NCI-H2227 (cell line): ENCODE measurements at regions not wholly inside any gene's neighbourhood (a gene's known extent, or its start where the extent isn't known, plus 50 kb on each side); places are given as distances from the start of the nearest gene placed in this dataset.

Experiments
- DNase-seq: peaks from one replicate; lab custom pipeline; 2025; ENCODE audit not compliant: unreplicated experiment; lab: John Stamatoyannopoulos, UW

- DNase-seq: no peak
These were observed 425.9 kb upstream of the JARID2 start for GRCh38 chr6:14819840-14820420.

DNA sequence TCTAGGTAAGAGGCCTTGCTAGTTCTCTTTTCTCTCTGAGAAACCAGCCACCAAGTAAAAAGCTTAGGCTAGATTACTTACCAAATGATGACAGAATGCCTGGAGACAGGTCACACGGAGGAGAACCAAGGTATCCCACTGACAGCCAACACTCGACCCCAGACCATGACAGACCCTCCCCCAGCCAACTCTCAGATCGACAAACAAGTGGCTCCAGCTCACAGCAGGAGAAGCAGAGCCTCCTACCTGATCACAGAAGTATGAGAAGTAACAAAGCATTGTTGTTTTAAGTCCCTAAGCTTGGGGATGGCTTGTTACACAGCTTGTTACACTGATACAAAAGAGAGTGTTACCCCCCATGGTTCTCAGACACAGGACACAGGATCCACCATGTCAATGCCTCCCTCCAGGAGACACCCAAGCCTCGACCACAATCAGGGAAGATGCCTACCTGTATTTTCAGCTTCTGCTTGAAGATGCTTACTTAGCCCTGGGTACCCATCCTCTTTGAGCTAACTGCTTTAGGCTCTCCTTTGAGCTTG lies 423.8 kb upstream of the JARID2 start:
- no peak for DNase-seq

- DNase-seq: no peak
These were observed 423.2 kb upstream of the JARID2 start for GRCh38 chr6:14822679-14823078.

DNA sequence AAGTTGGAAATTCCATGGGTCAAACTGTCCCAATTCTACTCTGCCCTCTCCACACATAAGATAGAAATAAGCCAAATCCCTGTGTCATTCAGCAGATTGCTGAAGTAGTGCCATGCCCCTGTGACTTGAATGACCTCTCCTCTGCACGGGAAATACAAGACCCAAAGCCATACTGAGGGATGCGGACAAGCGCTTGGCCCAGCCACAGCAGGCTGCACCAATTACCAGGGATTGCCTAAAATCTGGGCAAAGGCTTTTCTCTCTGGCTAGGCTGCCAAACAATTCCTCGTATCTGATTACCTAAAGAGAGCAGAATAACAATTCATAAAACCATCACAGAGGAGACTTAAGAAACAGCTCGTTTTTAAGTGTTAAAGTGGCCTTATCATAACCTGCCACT lies 421.8 kb upstream of the JARID2 start:
- no peak for DNase-seq

- peak; percentile 64 for DNase-seq
These were observed 421.2 kb upstream of the JARID2 start for GRCh38 chr6:14824484-14825275.

DNA sequence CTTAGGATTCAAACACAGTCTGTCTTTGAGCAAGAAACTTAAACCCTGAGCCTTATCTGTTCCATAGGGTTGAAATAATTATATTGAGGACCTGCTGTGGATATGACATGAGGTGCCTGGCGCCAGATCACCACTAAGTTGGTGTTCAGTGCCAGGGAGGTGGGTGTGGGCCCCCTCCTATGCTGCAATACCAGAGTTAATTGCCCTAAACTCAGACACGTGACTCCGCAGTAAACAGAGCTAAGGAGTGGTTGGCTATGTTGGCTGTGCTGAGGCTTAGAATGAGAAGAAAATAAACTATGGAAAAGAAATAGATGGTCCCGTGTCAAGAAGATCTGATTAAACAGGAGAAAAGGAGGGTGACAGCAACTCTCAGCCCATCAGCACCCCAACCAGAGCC lies 419.4 kb upstream of the JARID2 start:
- no peak for DNase-seq

DNA sequence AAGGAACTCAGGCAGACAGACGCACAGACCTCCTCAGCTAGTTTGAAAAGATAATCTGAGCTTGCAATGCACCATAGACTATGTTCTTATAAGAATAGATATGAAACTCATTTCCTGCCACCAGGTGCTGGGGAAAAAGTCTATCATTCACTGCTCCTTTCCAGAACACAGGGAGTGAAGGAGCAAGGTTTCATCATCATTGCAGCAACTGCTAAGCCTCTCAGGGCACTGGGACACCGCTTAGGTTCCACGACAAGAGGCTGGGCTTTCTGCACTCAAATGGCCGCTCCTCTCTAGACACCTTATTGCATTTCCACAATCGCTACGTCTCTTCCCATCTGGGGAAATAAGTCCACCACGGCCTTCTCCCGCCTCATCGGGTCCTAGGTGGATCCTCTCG lies 418.5 kb upstream of the JARID2 start:
- DNase-seq: no peak

DNA sequence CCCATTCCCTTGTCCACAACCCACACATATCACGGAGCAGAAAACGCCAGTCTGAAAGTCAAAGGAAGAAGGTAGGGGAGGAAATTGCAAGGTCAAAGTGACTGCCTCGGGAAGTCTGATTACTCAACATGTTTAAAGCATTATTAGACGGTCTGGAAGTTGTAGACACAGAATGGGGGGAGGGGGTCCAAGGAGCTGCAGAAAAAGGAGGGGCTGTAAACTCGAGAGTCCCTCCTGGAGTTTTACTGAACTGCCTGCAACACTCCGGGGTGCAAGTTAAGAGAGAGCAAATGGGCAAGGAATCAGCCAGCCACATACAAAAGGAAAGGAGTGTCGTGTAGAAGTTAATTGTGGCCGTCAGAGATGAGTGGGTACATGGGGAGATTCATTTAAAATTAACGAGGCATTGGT lies 417.7 kb upstream of the JARID2 start:
- DNase-seq: no peak

DNA sequence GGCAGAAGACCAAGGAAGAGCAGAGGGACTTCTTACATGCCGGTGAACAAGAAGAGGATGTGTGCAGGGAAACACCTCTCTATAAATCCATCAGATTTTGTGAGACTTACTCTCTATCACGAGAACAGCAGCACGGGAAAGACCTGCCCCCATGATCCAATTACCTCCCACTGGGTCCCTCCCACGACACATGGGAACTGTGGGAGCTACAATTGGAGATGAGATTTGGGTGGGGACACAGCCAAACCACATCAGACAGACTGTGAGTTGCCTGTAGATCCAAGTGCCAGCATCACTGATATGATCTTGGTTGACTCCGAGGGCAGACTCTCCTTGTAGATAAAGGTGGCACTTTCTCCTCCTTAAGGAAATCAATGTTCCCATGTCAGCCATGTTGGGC lies 414.8 kb upstream of the JARID2 start:
- DNase-seq: no peak

DNA sequence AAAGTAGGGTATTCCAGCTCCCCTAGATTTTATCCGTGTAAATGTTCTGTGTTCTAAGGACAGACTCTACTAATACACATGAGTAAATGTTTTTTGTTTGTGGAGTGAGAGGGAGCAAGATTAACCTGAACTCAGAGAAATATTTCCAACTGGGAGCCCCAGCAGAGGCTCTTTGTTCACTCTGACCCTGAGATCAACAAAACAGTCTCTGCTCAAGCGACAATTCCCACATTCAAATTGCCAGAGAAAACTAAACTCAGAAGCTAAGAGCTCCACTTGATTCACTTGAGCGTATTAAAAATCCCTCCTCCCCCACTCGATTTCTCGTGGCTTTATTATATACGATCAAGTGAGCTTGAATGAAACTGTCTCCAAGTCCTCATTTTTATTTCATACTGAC lies 413.9 kb upstream of the JARID2 start:
- DNase-seq: peak; percentile 58

GRCh38 chr6:14832427-14832826 lies 413.4 kb upstream of the JARID2 start:
- peak; percentile 31 for DNase-seq

DNA sequence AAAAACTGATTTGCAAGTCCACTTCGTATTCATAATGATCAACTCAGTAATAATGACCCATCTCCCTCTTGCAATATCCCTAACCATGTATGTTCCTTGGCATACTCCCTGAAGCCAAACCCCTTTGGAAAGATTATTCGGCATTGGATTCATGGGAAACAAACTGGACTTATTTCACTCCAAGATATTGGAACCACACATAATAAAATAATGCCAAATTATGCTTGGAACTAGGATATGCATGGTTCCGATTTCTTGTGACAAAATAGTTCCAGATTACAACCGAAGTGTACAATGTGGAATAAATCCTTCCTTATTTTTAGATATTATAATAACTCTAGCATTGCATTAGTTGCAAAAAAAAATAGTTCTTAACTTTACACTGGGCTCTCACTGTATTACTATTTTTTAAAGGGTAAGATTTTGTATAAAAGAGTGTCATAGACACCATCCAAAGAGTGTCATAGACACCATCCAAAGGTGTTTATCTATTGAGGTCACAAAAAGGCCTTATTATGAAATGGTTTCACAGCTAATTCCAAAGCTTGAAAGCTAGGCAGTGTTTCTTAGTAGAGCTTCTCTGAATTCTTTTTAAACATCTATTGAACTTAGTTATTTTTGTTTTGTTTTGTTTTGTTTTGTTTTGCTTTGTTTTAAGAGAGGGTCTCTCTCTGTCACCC lies 410.9 kb upstream of the JARID2 start:
- DNase-seq: no peak

GRCh38 chr6:14837435-14837834 lies 408.4 kb upstream of the JARID2 start:
- DNase-seq: no peak

GRCh38 chr6:14838133-14838583 lies 407.7 kb upstream of the JARID2 start:
- DNase-seq: no peak

DNA sequence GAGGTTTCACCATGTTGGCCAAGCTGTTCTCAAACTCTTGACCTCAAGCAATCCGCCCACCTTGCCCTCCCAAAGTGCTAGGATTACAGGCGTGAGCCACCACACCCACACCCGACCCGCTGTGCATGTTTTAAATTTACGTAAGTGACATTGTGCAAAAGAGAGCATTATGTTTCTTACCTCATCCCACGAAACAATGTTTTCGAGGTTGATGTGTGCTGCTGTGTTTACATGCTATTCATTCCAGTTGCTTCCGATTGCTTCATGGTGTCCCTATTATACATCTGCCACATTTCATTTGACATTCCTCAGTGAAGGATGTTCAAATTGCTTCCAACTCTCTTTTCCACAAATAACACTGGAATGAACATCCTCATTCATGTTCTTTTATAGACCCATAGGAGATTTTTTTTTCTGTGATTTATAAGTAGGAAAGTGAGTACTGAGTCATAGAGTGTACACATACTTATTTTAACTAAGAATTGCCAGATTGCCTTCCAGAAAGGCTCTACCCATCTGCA lies 403.9 kb upstream of the JARID2 start:
- DNase-seq: no peak

DNA sequence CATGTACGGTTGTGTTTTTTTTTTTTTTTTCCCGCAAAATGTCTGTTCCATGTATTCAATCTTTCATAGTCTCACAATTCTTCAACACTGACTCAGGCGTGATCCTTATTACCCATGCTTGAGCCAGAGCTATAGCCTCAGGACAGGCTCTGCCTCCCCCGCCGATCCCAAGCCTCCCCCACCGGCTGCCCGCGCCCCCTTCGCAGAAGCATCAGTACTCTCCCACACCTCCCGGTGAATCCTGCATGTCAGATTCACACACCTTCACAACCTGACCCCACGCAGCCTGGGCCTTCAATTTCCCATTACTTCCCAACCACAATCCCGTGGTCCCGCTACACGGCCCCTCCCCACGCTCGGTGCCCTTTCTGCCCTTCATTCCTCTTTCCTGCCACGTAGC lies 401.5 kb upstream of the JARID2 start:
- no peak for DNase-seq

- no peak for DNase-seq
These were observed 397.9 kb upstream of the JARID2 start for GRCh38 chr6:14848019-14848418.

DNA sequence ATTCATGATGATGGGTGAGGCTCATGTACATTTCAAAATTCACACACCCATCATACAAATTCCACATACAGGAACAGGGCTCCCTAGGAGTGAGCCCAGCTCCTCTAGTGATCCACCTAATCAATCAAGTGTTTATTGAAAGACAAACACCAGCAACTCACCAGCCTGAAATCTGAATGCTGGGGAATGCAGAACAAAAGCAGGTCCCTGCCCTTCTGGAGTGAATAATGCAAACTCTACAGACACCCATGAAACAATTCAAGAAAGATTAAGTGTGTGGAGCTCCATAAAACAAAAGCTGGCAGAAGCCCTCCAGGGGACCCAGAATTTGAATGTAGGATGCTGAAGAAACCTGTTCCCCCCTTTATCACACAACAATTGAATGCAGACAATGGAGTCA lies 396.7 kb upstream of the JARID2 start:
- DNase-seq: no peak

DNA sequence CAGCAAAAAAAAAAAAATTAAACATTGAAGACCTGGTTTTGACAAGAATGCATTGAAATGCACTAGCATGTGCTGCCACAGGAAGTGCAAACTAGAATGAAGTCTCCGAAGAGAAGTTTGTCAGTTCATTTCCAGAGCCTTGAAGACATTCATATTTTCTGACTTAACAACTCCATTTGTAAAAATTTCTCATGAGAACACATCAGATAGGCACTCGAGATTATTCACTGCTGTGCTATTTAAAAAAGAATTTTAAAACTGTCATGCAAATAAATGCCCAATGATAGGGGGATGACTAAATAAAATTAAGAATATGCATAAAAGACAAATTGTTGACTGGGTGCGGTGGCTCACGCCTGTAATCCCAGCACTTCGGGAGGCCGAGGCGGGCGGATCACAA lies 394.6 kb upstream of the JARID2 start:
- DNase-seq: no peak

DNA sequence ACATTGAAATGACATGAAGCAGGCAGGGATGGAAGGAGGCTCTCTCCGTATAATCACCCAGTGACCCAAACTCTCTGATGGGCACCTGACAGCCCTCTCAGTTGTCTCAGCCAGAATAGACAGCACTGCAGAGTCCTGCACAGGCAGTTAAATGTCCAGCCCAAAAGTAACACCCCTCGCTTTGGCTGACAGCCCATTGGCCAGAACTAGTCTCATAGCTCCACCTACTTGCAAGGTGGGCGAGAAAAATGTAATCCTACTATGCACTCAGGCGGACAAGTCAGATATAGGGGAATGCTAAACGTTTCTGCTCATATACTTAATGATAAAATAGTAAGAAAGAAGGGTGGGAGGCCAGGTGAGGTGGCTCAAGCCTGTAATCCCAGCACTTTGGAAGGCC lies 393.5 kb upstream of the JARID2 start:
- DNase-seq: no peak

DNA sequence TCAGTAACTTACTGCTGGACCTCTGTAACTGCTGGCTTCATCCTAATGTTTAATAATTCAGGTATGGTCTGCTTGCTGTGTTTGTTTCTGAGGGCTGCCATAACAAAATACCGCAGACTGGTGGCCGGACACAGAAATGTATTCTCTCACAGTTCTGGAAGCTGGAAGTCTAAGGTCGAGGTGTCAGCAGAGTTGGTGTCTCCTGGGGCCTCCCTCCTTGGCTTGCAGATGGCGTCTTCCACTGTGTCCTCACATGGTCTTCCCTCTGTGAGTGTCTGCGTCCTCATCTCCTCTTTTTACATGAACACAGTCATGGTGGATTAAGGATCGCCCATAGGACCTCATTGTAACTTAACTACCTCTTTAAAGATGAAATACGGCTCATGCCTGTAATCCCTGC lies 389.7 kb upstream of the JARID2 start:
- DNase-seq: no peak

GRCh38 chr6:14857001-14857400 lies 388.9 kb upstream of the JARID2 start:
- DNase-seq: no peak
